PFSK-1 (cell line): ENCODE measurements at regions not wholly inside any gene's neighbourhood (a gene's known extent, or its start where the extent isn't known, plus 50 kb on each side); places are given as distances from the start of the nearest gene placed in this dataset.

Experiments
- FOXP2 ChIP-seq: optimal IDR thresholded peaks from 2 replicates; pipeline ENCODE3; 2011; ENCODE audit warnings: borderline replicate concordance, control low read depth, inconsistent platforms; ENCODE audit not compliant: insufficient read depth; ENCODE audit errors: extremely low read length, extremely low read depth
- POLR2AphosphoS5 ChIP-seq: IDR thresholded peaks from 2 replicates; pipeline ENCODE4 v1.6.1; 2012; ENCODE audit warnings: low read depth, mild to moderate bottlenecking, control low read depth, low read length, moderate library complexity
- SIN3A ChIP-seq: IDR thresholded peaks from 2 replicates; pipeline ENCODE4 v1.6.1; 2012; ENCODE audit warnings: mild to moderate bottlenecking, low read length, moderate library complexity, borderline replicate concordance; ENCODE audit not compliant: insufficient read depth
- TAF1 ChIP-seq: IDR thresholded peaks from 2 replicates; pipeline ENCODE4 v1.6.1; 2012; ENCODE audit warnings: low read length, control low read depth, borderline replicate concordance; ENCODE audit not compliant: insufficient read depth
- TF ChIP-seq, protein P1 (sequence below), 2 experiments: IDR thresholded peaks; 2 replicates each; pipeline versions ENCODE4 v1.6.1 to v1.8.0; 2011 to 2012; ENCODE audit warnings: low read depth in 2 of 2, low read length in 2 of 2, control low read depth in 1 of 2, inconsistent platforms in 1 of 2, mild to moderate bottlenecking in 1 of 2, moderate library complexity in 1 of 2; ENCODE audit not compliant: insufficient read depth in 1 of 2

DNA sequence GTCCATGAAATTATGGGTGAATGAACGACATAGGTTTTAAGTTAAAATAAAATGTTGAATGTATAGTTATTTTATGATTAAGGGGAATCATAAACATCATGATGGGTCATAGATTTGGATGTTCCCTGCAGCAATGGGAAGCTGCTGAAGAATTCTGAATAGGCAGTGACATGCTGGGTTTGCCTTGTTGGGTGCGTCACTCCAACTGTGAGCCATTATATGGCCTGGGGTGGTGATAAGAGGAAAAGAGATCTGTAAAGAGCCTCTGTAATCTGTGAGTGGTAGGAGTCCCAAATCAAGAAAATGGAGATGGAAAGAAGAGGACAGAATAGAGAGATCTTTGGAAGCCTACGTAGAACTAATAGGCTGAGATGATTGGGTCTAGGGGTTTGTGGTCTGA is 58.1 kb upstream of the GPR26 start:
- TF ChIP-seq, protein P1, sequence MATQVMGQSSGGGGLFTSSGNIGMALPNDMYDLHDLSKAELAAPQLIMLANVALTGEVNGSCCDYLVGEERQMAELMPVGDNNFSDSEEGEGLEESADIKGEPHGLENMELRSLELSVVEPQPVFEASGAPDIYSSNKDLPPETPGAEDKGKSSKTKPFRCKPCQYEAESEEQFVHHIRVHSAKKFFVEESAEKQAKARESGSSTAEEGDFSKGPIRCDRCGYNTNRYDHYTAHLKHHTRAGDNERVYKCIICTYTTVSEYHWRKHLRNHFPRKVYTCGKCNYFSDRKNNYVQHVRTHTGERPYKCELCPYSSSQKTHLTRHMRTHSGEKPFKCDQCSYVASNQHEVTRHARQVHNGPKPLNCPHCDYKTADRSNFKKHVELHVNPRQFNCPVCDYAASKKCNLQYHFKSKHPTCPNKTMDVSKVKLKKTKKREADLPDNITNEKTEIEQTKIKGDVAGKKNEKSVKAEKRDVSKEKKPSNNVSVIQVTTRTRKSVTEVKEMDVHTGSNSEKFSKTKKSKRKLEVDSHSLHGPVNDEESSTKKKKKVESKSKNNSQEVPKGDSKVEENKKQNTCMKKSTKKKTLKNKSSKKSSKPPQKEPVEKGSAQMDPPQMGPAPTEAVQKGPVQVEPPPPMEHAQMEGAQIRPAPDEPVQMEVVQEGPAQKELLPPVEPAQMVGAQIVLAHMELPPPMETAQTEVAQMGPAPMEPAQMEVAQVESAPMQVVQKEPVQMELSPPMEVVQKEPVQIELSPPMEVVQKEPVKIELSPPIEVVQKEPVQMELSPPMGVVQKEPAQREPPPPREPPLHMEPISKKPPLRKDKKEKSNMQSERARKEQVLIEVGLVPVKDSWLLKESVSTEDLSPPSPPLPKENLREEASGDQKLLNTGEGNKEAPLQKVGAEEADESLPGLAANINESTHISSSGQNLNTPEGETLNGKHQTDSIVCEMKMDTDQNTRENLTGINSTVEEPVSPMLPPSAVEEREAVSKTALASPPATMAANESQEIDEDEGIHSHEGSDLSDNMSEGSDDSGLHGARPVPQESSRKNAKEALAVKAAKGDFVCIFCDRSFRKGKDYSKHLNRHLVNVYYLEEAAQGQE (IDR thresholded peaks at IDR 0.05; ENCODE audit: insufficient read depth in 1 of 2, low read depth in 2 of 2, low read length in 2 of 2) = no peak
- TF ChIP-seq POLR2AphosphoS5 (no peak), TAF1 (no peak), SIN3A (no peak), FOXP2 (no peak)
